ENCODE measurements at regions not wholly inside any gene's neighbourhood (a gene's known extent, or its start where the extent isn't known, plus 50 kb on each side); places are given as distances from the start of the nearest gene placed in this dataset.
A peak's percentile ranks its signal among the peaks of the same experiment; 100 is the strongest.
"Not testable (repeated sequence)": the region's sequence is repeated elsewhere in the genome, so short reads cannot be mapped to it uniquely, and the experiment has no call there.

- no peaks in the 10 kb centered on the region for H3K79me1 ChIP-seq (ENCODE audit: low read depth, low read length)
- H3K18ac ChIP-seq (ENCODE audit: low read length), result no peak overlapping the region
- no peak overlapping the region for H2BK12ac ChIP-seq (ENCODE audit: low read length)
- DNase-seq (ENCODE audit: low spot score), result no peak
- no peak overlapping the region for H2AFZ ChIP-seq (ENCODE audit: low read length)
- no peak overlapping the region for H3K14ac ChIP-seq (ENCODE audit: low read length)
- H4K8ac ChIP-seq (ENCODE audit: low read depth, low read length), result no peak overlapping the region
- H2AK5ac ChIP-seq (ENCODE audit: low read depth, low read length), result no peak overlapping the region
- no peak overlapping the region for H2BK5ac ChIP-seq (ENCODE audit: low read length)
- no peak overlapping the region for H4K91ac ChIP-seq (ENCODE audit: low read depth, low read length, poor library complexity)
- no peak overlapping the region for H3K23ac ChIP-seq (ENCODE audit: low read depth, low read length, poor library complexity)
- H3K27ac ChIP-seq (replicated peaks; ENCODE audit: low read length), result no peak overlapping the region
- no peak overlapping the region for H3K4me2 ChIP-seq (ENCODE audit: insufficient read depth, low read length, poor library complexity, severe bottlenecking)
- no peaks in the 10 kb centered on the region for H3K27me3 ChIP-seq (ENCODE audit: control insufficient read depth in 3 of 3, insufficient read depth in 3 of 3, low read depth in 1 of 3, low read length in 3 of 3)
- no peaks in the 10 kb centered on the region for H3K36me3 ChIP-seq (replicated peaks in 1 of 2; ENCODE audit: control insufficient read depth in 2 of 2, insufficient read depth in 2 of 2, low read length in 2 of 2)
- no peak overlapping the region for H2BK15ac ChIP-seq (ENCODE audit: low read length)
- no peak overlapping the region for H3K4ac ChIP-seq (ENCODE audit: low read length)
- H2BK120ac ChIP-seq (ENCODE audit: low read depth, low read length), result no peak overlapping the region
- no peaks in the 10 kb centered on the region for H3K4me1 ChIP-seq (ENCODE audit: control insufficient read depth in 2 of 2, insufficient read depth in 1 of 2, low read depth in 1 of 2, low read length in 2 of 2)
- H3K4me3 ChIP-seq (ENCODE audit: low read length in 2 of 2), result no peak overlapping the region
- H3K9ac ChIP-seq (ENCODE audit: low read depth, low read length, poor library complexity), result no peak overlapping the region
- no peaks in the 10 kb centered on the region for H3K9me3 ChIP-seq (replicated peaks in 1 of 2; ENCODE audit: control insufficient read depth in 2 of 2, insufficient read depth in 1 of 2, low read depth in 1 of 2, low read length in 2 of 2)
Observed at GRCh38 chr21:20902998-20903397, 95.2 kb upstream of the NCAM2 start.

GRCh38 chr21:20927555-20927954 is 70.7 kb upstream of the NCAM2 start:
- H4K8ac ChIP-seq (ENCODE audit: low read depth, low read length); H3K36me3 ChIP-seq (replicated peaks in 1 of 2; ENCODE audit: control insufficient read depth in 2 of 2, insufficient read depth in 2 of 2, low read length in 2 of 2); H2BK120ac ChIP-seq (ENCODE audit: low read depth, low read length); H3K27me3 ChIP-seq (ENCODE audit: control insufficient read depth in 3 of 3, insufficient read depth in 3 of 3, low read depth in 1 of 3, low read length in 3 of 3); H3K9ac ChIP-seq (ENCODE audit: low read depth, low read length, poor library complexity); H2BK5ac ChIP-seq (ENCODE audit: low read length); H3K4me2 ChIP-seq (ENCODE audit: insufficient read depth, low read length, poor library complexity, severe bottlenecking); H3K27ac ChIP-seq (replicated peaks; ENCODE audit: low read length); H2BK12ac ChIP-seq (ENCODE audit: low read length); H3K4me3 ChIP-seq (ENCODE audit: low read length in 2 of 2); H4K91ac ChIP-seq (ENCODE audit: low read depth, low read length, poor library complexity); H3K9me3 ChIP-seq (replicated peaks in 1 of 2; ENCODE audit: control insufficient read depth in 2 of 2, insufficient read depth in 1 of 2, low read depth in 1 of 2, low read length in 2 of 2); H2BK15ac ChIP-seq (ENCODE audit: low read length); H3K79me1 ChIP-seq (ENCODE audit: low read depth, low read length); H2AFZ ChIP-seq (ENCODE audit: low read length); H3K23ac ChIP-seq (ENCODE audit: low read depth, low read length, poor library complexity); H3K4me1 ChIP-seq (ENCODE audit: control insufficient read depth in 2 of 2, insufficient read depth in 1 of 2, low read depth in 1 of 2, low read length in 2 of 2); H3K18ac ChIP-seq (ENCODE audit: low read length); DNase-seq (ENCODE audit: low spot score); H2AK5ac ChIP-seq (ENCODE audit: low read depth, low read length); H3K4ac ChIP-seq (ENCODE audit: low read length): not testable (repeated sequence)
- WGBS, 2 donors (ENCODE audit: extremely low coverage in 2 of 2, insufficient read length in 2 of 2, insufficient replicate concordance in 1 of 2), result no CpG with 5 or more reads among the region's 13 CpGs
- peak overlapping the region; percentile 38 for H3K14ac ChIP-seq (ENCODE audit: low read length)

GRCh38 chr21:20942523-20942922 is 55.7 kb upstream of the NCAM2 start:
- no peak overlapping the region for H2AK5ac ChIP-seq (ENCODE audit: low read depth, low read length)
- H3K9ac ChIP-seq (ENCODE audit: low read depth, low read length, poor library complexity), result no peak overlapping the region
- H3K4me2 ChIP-seq (ENCODE audit: insufficient read depth, low read length, poor library complexity, severe bottlenecking), result no peak overlapping the region
- no peak overlapping the region for H3K23ac ChIP-seq (ENCODE audit: low read depth, low read length, poor library complexity)
- H4K8ac ChIP-seq (ENCODE audit: low read depth, low read length), result no peak overlapping the region
- no peak overlapping the region for H2AFZ ChIP-seq (ENCODE audit: low read length)
- no peak for DNase-seq (ENCODE audit: low spot score)
- H3K4me1 ChIP-seq (ENCODE audit: control insufficient read depth in 2 of 2, insufficient read depth in 1 of 2, low read depth in 1 of 2, low read length in 2 of 2), result no peaks in the 10 kb centered on the region
- no peak overlapping the region for H3K27ac ChIP-seq (replicated peaks; ENCODE audit: low read length)
- H3K18ac ChIP-seq (ENCODE audit: low read length), result no peak overlapping the region
- H3K4me3 ChIP-seq (ENCODE audit: low read length in 2 of 2), result no peak overlapping the region
- no peaks in the 10 kb centered on the region for H3K9me3 ChIP-seq (replicated peaks in 1 of 2; ENCODE audit: control insufficient read depth in 2 of 2, insufficient read depth in 1 of 2, low read depth in 1 of 2, low read length in 2 of 2)
- no peak overlapping the region for H4K91ac ChIP-seq (ENCODE audit: low read depth, low read length, poor library complexity)
- no CpG with 5 or more reads among the region's 1 CpG for WGBS, 2 donors (ENCODE audit: extremely low coverage in 2 of 2, insufficient read length in 2 of 2, insufficient replicate concordance in 1 of 2)
- H3K27me3 ChIP-seq (ENCODE audit: control insufficient read depth in 3 of 3, insufficient read depth in 3 of 3, low read depth in 1 of 3, low read length in 3 of 3), result no peaks in the 10 kb centered on the region
- no peak overlapping the region for H3K14ac ChIP-seq (ENCODE audit: low read length)
- H3K4ac ChIP-seq (ENCODE audit: low read length), result no peak overlapping the region
- no peaks in the 10 kb centered on the region for H3K79me1 ChIP-seq (ENCODE audit: low read depth, low read length)
- H2BK15ac ChIP-seq (ENCODE audit: low read length), result no peak overlapping the region
- H3K36me3 ChIP-seq (replicated peaks in 1 of 2; ENCODE audit: control insufficient read depth in 2 of 2, insufficient read depth in 2 of 2, low read length in 2 of 2), result no peaks in the 10 kb centered on the region
- no peak overlapping the region for H2BK120ac ChIP-seq (ENCODE audit: low read depth, low read length)
- H2BK5ac ChIP-seq (ENCODE audit: low read length), result no peak overlapping the region
- no peak overlapping the region for H2BK12ac ChIP-seq (ENCODE audit: low read length)

DNA sequence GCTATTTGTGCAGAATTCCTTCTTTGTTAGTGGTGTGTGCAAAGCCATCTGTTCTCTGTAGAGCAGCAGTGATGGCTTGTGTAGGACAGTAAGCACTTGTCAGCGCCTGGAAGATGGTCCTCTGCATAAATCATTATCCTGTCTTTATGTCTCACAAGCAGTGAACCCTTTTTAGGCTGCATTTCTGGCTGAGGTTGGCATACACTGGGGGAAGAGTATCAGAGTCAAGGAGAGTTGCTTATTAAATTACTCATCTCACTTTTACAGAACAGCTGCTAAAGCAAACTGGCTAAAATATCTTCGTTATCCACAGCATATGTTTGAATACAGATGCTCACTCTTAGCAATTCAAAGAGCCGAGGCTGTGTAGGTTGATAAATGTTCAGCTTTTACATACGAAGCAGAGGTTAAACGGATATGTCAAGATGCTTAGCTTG is 54.6 kb upstream of the NCAM2 start:
- H2BK120ac ChIP-seq (ENCODE audit: low read depth, low read length), result no peak overlapping the region
- no peak overlapping the region for H3K4ac ChIP-seq (ENCODE audit: low read length)
- DNase-seq (ENCODE audit: low spot score), result no peak
- H3K79me1 ChIP-seq (ENCODE audit: low read depth, low read length), result no peaks in the 10 kb centered on the region
- no peaks in the 10 kb centered on the region for H3K9me3 ChIP-seq (replicated peaks in 1 of 2; ENCODE audit: control insufficient read depth in 2 of 2, insufficient read depth in 1 of 2, low read depth in 1 of 2, low read length in 2 of 2)
- H3K4me1 ChIP-seq (ENCODE audit: control insufficient read depth in 2 of 2, insufficient read depth in 1 of 2, low read depth in 1 of 2, low read length in 2 of 2), result no peaks in the 10 kb centered on the region
- H3K23ac ChIP-seq (ENCODE audit: low read depth, low read length, poor library complexity), result no peak overlapping the region
- no peak overlapping the region for H3K27ac ChIP-seq (replicated peaks; ENCODE audit: low read length)
- H3K18ac ChIP-seq (ENCODE audit: low read length), result no peak overlapping the region
- H2AK5ac ChIP-seq (ENCODE audit: low read depth, low read length), result no peak overlapping the region
- H4K91ac ChIP-seq (ENCODE audit: low read depth, low read length, poor library complexity), result no peak overlapping the region
- no peaks in the 10 kb centered on the region for H3K27me3 ChIP-seq (ENCODE audit: control insufficient read depth in 3 of 3, insufficient read depth in 3 of 3, low read depth in 1 of 3, low read length in 3 of 3)
- no peak overlapping the region for H2BK12ac ChIP-seq (ENCODE audit: low read length)
- H3K4me3 ChIP-seq (ENCODE audit: low read length in 2 of 2), result no peak overlapping the region
- H2AFZ ChIP-seq (ENCODE audit: low read length), result peak overlapping the region; percentile 33
- H2BK5ac ChIP-seq (ENCODE audit: low read length), result no peak overlapping the region
- no peak overlapping the region for H3K9ac ChIP-seq (ENCODE audit: low read depth, low read length, poor library complexity)
- WGBS, 2 donors (ENCODE audit: extremely low coverage in 2 of 2, insufficient read length in 2 of 2, insufficient replicate concordance in 1 of 2), result no CpG with 5 or more reads among the region's 5 CpGs
- H2BK15ac ChIP-seq (ENCODE audit: low read length), result no peak overlapping the region
- H3K36me3 ChIP-seq (replicated peaks in 1 of 2; ENCODE audit: control insufficient read depth in 2 of 2, insufficient read depth in 2 of 2, low read length in 2 of 2), result no peaks in the 10 kb centered on the region
- H4K8ac ChIP-seq (ENCODE audit: low read depth, low read length), result no peak overlapping the region
- H3K14ac ChIP-seq (ENCODE audit: low read length), result no peak overlapping the region
- H3K4me2 ChIP-seq (ENCODE audit: insufficient read depth, low read length, poor library complexity, severe bottlenecking), result no peak overlapping the region

Measured in neuronal stem cell (in vitro differentiated cells).